ENCODE measurements at regions not wholly inside any gene's neighbourhood (a gene's known extent, or its start where the extent isn't known, plus 50 kb on each side); places are given as distances from the start of the nearest gene placed in this dataset.

GRCh38 chr17:53499277-53499676 is 323.4 kb upstream of the KIF2B start:
- H3K4me3 ChIP-seq (ENCODE audit: low read depth in 2 of 2, low read length in 2 of 2): no peak overlapping the region
- H3K4me1 ChIP-seq (ENCODE audit: control insufficient read depth, insufficient read depth, low read length): no peaks in the 10 kb centered on the region
- TF ChIP-seq TCF7L2 (IDR thresholded peaks at IDR 0.05; ENCODE audit: low read depth, low read length) (no peak), SIN3A (IDR thresholded peaks at IDR 0.05; ENCODE audit: borderline replicate concordance, insufficient read depth, low read depth, low read length) (no peak), POLR2AphosphoS5 (IDR thresholded peaks at IDR 0.05; ENCODE audit: low read depth, low read length) (no peak)
- TF ChIP-seq, protein P1, sequence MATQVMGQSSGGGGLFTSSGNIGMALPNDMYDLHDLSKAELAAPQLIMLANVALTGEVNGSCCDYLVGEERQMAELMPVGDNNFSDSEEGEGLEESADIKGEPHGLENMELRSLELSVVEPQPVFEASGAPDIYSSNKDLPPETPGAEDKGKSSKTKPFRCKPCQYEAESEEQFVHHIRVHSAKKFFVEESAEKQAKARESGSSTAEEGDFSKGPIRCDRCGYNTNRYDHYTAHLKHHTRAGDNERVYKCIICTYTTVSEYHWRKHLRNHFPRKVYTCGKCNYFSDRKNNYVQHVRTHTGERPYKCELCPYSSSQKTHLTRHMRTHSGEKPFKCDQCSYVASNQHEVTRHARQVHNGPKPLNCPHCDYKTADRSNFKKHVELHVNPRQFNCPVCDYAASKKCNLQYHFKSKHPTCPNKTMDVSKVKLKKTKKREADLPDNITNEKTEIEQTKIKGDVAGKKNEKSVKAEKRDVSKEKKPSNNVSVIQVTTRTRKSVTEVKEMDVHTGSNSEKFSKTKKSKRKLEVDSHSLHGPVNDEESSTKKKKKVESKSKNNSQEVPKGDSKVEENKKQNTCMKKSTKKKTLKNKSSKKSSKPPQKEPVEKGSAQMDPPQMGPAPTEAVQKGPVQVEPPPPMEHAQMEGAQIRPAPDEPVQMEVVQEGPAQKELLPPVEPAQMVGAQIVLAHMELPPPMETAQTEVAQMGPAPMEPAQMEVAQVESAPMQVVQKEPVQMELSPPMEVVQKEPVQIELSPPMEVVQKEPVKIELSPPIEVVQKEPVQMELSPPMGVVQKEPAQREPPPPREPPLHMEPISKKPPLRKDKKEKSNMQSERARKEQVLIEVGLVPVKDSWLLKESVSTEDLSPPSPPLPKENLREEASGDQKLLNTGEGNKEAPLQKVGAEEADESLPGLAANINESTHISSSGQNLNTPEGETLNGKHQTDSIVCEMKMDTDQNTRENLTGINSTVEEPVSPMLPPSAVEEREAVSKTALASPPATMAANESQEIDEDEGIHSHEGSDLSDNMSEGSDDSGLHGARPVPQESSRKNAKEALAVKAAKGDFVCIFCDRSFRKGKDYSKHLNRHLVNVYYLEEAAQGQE (IDR thresholded peaks at IDR 0.05; ENCODE audit: insufficient read depth in 1 of 2, low read depth in 2 of 2, low read length in 1 of 2): no peak
- TF ChIP-seq, protein P2, sequence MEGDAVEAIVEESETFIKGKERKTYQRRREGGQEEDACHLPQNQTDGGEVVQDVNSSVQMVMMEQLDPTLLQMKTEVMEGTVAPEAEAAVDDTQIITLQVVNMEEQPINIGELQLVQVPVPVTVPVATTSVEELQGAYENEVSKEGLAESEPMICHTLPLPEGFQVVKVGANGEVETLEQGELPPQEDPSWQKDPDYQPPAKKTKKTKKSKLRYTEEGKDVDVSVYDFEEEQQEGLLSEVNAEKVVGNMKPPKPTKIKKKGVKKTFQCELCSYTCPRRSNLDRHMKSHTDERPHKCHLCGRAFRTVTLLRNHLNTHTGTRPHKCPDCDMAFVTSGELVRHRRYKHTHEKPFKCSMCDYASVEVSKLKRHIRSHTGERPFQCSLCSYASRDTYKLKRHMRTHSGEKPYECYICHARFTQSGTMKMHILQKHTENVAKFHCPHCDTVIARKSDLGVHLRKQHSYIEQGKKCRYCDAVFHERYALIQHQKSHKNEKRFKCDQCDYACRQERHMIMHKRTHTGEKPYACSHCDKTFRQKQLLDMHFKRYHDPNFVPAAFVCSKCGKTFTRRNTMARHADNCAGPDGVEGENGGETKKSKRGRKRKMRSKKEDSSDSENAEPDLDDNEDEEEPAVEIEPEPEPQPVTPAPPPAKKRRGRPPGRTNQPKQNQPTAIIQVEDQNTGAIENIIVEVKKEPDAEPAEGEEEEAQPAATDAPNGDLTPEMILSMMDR (IDR thresholded peaks at IDR 0.05): no peak
- CTCF ChIA-PET: no interaction called here
- H3K36me3 ChIP-seq (ENCODE audit: control insufficient read depth, insufficient read depth, low read length): no peaks in the 10 kb centered on the region
- DNase-seq (ENCODE audit: low read depth, low spot score): no peak
- intact Hi-C loops (cut with micrococcal nuclease; ENCODE audit: unreplicated experiment): no loop called here
- no peaks in the 10 kb centered on the region; the same call in 1 of the 2 replicates for H3K9me3 ChIP-seq (ENCODE audit: control insufficient read depth, insufficient read depth, low read depth, low read length)
- POLR2A ChIA-PET: no interaction called here
- BruUV-seq (replicated peaks): no TSS peak
- no peaks in the 10 kb centered on the region for H3K27me3 ChIP-seq (ENCODE audit: control insufficient read depth, insufficient read depth, low read length)
- no peak overlapping the region for H3K27ac ChIP-seq (ENCODE audit: low read length)
- ATAC-seq: no peak
- in situ Hi-C loops (cut with HindIII; ENCODE audit: low pct_unique_long_range_greater_than_20kb, low sequenced_read_pairs): no loop called here

DNA sequence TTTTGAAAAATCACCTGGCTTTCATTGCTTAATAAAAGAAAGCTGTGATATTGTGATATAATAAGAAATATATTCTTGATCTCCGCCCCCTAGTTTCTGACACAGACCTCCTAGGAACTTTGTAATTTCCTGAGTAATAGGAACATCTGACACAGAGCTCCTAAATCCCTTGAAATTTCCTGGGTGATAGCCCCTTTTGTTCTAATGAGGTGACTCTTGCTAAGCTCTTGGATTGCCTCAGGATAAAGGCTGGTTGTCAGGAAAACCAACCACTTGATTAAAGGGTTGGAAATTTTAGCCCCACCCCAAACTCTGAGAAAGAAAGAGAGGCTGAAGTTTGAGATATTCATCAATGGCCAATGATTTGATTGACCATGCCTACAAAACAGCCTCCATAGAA is 326.4 kb upstream of the KIF2B start:
- POLR2A ChIA-PET: no interaction called here
- CTCF ChIA-PET: no interaction called here
- DNase-seq (ENCODE audit: low read depth, low spot score) (no peak), ATAC-seq (no peak)
- Histone ChIP-seq H3K4me3 (ENCODE audit: low read depth in 2 of 2, low read length in 2 of 2) (no peak overlapping the region), H3K9me3 (ENCODE audit: control insufficient read depth, insufficient read depth, low read depth, low read length) (no peaks in the 10 kb centered on the region; the same call in 1 of the 2 replicates), H3K4me1 (ENCODE audit: control insufficient read depth, insufficient read depth, low read length) (no peaks in the 10 kb centered on the region), H3K36me3 (ENCODE audit: control insufficient read depth, insufficient read depth, low read length) (no peaks in the 10 kb centered on the region), H3K27ac (ENCODE audit: low read length) (no peak overlapping the region), H3K27me3 (ENCODE audit: control insufficient read depth, insufficient read depth, low read length) (no peaks in the 10 kb centered on the region)
- intact Hi-C loops (cut with micrococcal nuclease; ENCODE audit: unreplicated experiment): no loop called here
- BruUV-seq (replicated peaks): no TSS peak
- in situ Hi-C loops (cut with HindIII; ENCODE audit: low pct_unique_long_range_greater_than_20kb, low sequenced_read_pairs): no loop called here
- TF ChIP-seq SIN3A (IDR thresholded peaks at IDR 0.05; ENCODE audit: borderline replicate concordance, insufficient read depth, low read depth, low read length): no peak
- TF ChIP-seq TCF7L2 (IDR thresholded peaks at IDR 0.05; ENCODE audit: low read depth, low read length): no peak
- TF ChIP-seq POLR2AphosphoS5 (IDR thresholded peaks at IDR 0.05; ENCODE audit: low read depth, low read length): no peak
- TF ChIP-seq, protein P2 (IDR thresholded peaks at IDR 0.05): no peak
- TF ChIP-seq, protein P1 (IDR thresholded peaks at IDR 0.05; ENCODE audit: insufficient read depth in 1 of 2, low read depth in 2 of 2, low read length in 1 of 2): no peak

All from Panc1 (cell line).